GM21737 (cell line): ENCODE measurements at regions not wholly inside any gene's neighbourhood (a gene's known extent, or its start where the extent isn't known, plus 50 kb on each side); places are given as distances from the start of the nearest gene placed in this dataset.
A peak's percentile ranks its signal among the peaks of the same experiment; 100 is the strongest.
"Not testable (repeated sequence)": the region's sequence is repeated elsewhere in the genome, so short reads cannot be mapped to it uniquely, and the experiment has no call there.

Experiments
- ATAC-seq: cut with Tn5 transposase; IDR thresholded peaks from one replicate; pipeline ENCODE4 v1.9.1; 2021; ENCODE audit warnings: mild to moderate bottlenecking, moderate library complexity; ENCODE audit not compliant: unreplicated experiment

GRCh38 chr12:14032191-14032590, 50.8 kb upstream of the GRIN2B start:
- not testable (repeated sequence) for ATAC-seq

DNA sequence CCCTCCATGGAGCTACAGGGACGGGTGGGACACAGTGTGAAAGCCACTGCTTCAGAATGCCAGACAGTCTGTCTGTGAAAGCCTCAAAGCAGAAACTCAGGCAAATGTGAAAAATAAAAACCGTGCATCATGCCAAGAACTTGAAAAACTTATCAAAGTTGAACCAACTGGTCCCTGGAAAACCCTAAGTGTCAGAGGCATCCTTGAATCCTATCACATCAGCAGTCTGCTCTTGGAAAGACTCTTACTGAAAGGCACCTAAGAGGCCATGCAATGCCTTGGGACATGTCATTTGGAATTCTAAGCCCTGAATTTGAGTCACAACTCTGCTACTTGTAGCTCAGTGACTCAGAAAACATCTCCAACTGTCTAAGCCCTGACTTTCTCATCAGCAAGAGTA, 62.4 kb upstream of the GRIN2B start:
- ATAC-seq, result no peak

DNA sequence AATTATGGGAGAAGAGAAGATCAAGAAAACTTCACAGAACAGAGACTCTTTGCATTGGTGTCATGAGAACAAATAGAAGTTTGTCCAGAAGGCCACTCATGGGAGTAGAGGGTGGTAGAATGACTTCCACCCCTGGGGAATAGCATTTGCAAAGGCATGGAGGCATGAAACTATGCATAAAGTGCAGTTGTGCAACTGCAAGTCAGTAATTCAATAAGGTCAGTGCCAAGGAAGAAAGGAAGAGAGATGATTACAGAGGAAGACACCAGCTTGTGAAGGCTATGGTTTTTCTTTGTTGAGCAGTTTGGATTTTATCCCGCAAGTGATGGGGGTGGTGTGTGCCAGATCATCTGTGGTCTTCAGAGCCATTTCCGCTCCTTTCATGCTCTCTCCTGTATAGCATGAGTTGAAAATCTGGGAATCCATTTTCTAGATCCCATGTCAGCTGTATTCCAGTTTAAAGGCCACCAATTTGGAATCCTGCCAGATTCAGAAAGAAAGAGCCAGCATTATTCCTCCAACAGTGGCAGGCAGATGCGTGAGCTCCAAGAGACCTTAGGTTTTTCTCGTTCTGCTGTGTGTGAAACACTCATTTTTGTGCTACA, 67.6 kb upstream of the GRIN2B start:
- ATAC-seq, result no peak

GRCh38 chr12:14057895-14058294, 76.5 kb upstream of the GRIN2B start:
- no peak for ATAC-seq

DNA sequence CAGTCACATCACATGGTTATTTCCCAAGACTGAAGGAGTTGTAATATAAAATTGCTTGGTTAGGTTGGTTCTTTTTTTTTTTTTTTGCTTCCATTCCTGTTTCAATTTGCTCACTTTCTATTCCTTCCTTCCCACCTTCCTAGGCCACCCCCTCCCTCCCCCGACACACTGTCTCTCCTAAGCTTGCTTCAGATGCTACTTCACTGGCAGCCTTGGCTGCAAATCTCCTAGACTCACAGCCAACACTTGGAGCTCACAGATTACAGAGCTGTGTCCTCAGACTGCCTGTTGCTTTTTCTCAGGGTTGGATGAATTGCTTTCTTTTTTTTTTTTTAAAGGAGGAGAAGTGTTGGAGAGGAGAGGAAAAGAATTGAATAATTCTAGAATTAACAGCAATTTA, 77.3 kb upstream of the GRIN2B start:
- no peak for ATAC-seq

DNA sequence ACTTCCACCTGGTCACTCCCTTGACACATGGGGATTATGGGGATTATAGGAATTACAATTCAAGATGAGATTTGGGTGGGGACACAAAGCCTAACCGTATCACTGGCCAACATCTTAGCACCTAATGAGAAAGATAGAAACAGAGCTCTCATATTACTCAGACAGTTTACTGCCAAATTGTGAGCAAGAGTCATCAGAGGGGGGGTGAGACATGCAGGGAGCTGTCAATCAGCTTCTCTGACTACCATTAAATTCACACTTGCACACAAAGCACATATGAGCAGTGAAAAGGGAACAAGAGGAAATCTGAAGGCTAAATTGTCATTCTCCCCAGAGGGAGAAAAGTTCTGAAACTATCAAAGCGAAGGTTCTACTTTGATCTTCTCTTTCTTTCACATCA, 78.1 kb upstream of the GRIN2B start:
- ATAC-seq, result no peak

GRCh38 chr12:14065616-14066015, 84.2 kb upstream of the GRIN2B start:
- no peak for ATAC-seq

DNA sequence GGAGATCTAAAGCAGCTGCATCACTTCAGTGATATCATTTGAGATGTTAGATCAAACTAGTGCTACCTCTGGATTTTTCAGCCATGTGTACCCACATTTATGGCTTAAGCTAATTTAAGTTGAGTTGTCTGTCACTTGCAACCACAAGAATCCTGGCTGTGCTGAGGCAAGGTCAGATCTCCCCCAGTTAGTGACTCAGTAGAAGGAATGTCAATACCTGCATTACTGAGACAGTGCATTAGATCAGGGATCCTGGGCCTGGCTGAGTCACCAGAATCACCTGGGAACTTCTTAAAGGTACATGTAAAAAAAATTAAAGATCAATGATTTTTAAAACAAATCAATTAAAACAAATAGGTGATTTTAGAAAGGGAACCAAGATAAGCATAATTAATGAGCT, 84.6 kb upstream of the GRIN2B start:
- no peak for ATAC-seq

- ATAC-seq, result no peak
Observed at GRCh38 chr12:14068961-14069360, 87.6 kb upstream of the GRIN2B start.

- ATAC-seq, result no peak
Observed at GRCh38 chr12:14071833-14072232, 90.4 kb upstream of the GRIN2B start.

- no peak for ATAC-seq
Observed at GRCh38 chr12:14072987-14073386, 91.6 kb upstream of the GRIN2B start.

GRCh38 chr12:14075797-14076393, 94.5 kb upstream of the GRIN2B start:
- ATAC-seq, result no peak

DNA sequence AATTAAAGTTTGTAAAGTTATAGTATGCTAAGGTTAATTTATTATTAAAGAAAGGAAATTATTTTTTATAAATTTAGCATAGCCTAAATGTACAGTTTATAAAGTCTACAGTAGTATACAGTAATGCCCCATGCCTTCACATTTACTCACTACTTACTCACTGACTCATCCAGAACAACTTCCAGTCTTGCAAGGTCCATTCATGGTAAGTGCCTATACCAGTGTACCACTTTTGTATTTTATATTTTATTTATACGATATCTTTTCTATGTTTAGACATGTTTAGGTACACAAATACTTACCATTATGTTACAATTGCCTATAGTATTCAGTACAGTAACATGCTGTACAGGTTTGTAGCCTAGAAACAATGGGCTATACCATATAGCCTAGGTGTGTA, 95.1 kb upstream of the GRIN2B start:
- ATAC-seq, result no peak

DNA sequence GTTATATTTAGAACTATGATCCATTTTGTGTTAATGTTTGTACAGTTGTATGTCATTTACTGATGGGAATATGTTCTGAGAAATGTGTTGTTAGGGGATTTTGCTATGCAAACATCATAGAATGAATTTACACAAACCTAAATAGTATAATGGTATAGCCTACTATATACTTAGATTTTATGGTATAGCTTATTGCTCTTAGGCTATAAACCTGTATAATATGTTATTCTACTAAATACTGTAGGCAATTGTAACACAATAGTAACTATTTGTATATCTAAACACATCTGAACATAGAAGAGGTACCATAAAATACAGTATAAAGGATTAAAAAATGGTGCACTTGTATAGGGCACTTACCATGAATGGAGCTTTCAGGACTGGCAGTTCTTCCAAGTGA, 105.4 kb upstream of the GRIN2B start:
- ATAC-seq, result no peak

- ATAC-seq, result no peak
Observed at GRCh38 chr12:14099994-14100393, 118.6 kb upstream of the GRIN2B start.

DNA sequence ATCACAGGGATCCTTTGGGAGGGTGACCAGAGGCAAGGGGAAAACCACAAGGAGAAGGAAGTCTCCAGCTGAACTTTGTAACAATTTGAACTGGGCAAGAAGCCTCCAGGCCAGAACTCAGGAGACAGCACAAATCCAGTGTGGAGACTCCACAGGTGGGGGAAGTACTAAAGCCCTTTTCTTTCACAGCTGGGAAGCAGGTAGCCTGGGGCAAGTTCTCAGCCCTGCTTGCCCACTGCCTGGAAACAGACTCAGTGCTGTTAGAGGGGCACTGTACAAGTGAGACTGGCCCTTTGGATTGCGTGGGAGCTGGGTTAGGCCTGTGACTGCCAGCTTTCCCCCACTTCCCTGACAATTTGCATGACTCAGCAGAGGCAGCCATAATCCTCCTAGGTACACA, 120.2 kb upstream of the GRIN2B start:
- not testable (repeated sequence) for ATAC-seq

- ATAC-seq, result peak; percentile 95
Observed at GRCh38 chr12:14111230-14111865, 129.9 kb upstream of the GRIN2B start.

DNA sequence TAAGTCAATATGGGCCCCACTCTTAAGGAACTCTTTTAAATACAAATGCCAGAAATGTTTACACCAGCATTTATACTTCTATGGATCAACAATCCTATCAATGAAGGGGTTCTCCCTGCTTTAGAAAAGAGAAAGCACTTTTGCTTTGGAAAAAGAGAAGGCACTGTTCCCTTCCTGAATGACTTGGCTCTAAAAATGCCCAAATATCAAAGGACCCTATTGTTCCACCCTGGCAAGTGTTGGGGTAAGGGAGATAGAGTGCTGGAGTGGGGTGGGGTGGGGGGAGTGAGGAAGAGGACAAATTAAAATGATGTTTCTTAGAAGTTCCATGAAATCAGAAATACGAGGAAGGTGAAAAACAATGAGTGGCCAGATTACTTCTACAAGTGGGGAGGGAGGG, 131.6 kb upstream of the GRIN2B start:
- no peak for ATAC-seq

DNA sequence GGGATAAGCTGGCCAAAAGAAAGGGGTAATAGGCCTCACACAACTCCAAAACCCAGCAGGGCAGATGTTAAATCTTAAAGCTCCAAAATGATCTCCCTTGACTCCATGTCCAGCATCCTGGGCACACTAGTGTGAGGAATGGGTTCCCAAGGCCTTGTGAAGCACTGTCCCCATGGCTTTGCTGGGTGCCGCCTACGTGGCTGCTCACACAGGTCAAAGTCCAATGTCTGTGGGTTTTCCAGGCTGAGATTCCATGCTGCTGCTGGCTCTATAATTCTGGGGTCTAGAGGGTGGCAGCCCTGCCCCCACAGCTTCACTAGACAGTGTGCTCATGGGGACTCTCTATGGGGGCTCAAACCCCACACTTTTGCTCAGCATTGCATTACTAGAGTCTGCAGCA, 145.3 kb upstream of the GRIN2B start:
- ATAC-seq, result no peak

DNA sequence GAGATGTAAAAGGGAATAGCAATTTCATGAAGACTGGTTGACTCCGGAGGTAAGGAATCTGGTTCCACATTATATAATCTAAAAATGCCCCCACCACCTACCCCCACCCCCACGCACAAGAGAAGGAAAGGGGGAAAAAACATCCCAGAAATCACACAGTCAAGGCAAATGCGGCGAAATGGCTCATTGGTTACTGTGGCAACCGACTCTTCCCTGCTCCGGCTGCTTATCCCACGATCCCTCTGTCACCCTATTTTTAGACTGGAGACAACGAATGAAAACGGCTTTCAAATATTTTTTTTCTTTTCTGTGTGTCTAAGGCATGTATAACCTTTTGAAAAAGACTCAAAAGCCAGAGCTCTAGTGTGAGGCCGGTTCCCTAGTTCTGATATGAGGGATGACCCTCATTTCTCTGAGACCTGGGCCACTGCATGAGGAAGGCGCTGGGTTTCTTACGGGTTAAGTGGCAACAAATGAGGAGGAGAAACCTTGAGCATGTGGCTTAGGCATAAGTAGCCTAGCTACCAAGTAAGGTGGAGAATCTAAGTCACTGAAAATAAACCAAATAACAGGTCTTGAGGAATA, 148.3 kb upstream of the GRIN2B start:
- ATAC-seq, result no peak

GRCh38 chr12:14135996-14136395, 154.6 kb upstream of the GRIN2B start:
- no peak for ATAC-seq

GRCh38 chr12:14138495-14138894, 157.1 kb upstream of the GRIN2B start:
- ATAC-seq, result no peak
